ENCODE measurements at regions not wholly inside any gene's neighbourhood (a gene's known extent, or its start where the extent isn't known, plus 50 kb on each side); places are given as distances from the start of the nearest gene placed in this dataset.

- DNase-seq (ENCODE audit: low spot score): peak; percentile 30
- TF ChIP-seq CTCF (conservative IDR thresholded peaks at IDR 0.05; ENCODE audit: low read depth): no peak
- H3K27ac ChIP-seq: no peak overlapping the region
- CTCF ChIA-PET: no interaction called here
- POLR2A ChIA-PET (ENCODE audit: low non-redundant PET): no interaction called here
Measured at GRCh38 chr6:134447883-134448387, 130.0 kb upstream of the SGK1 start.

- no peak for TF ChIP-seq CTCF (conservative IDR thresholded peaks at IDR 0.05; ENCODE audit: low read depth)
- H3K27ac ChIP-seq: no peak overlapping the region
- ChIA-PET CTCF (no interaction called here), POLR2A (ENCODE audit: low non-redundant PET) (no interaction called here)
- DNase-seq (ENCODE audit: low spot score): no peak
Measured at GRCh38 chr6:134447423-134447822, 129.5 kb upstream of the SGK1 start.

GRCh38 chr6:134446896-134447295 is 129.0 kb upstream of the SGK1 start:
- POLR2A ChIA-PET (ENCODE audit: low non-redundant PET): no interaction called here
- CTCF ChIA-PET: interaction anchor here (0.6 kb wide), 1 partner anchor 183 kb away, joined by 3 read pairs; no protein-coding TSS in a partner anchor
- TF ChIP-seq CTCF (conservative IDR thresholded peaks at IDR 0.05; ENCODE audit: low read depth): no peak
- H3K27ac ChIP-seq: no peak overlapping the region
- no peak for DNase-seq (ENCODE audit: low spot score)

GRCh38 chr6:134446218-134446848 is 128.4 kb upstream of the SGK1 start:
- TF ChIP-seq CTCF (conservative IDR thresholded peaks at IDR 0.05; ENCODE audit: low read depth): no peak
- H3K27ac ChIP-seq: no peak overlapping the region
- POLR2A ChIA-PET (ENCODE audit: low non-redundant PET): no interaction called here
- CTCF ChIA-PET: interaction anchor here (0.6 kb wide), 2 partner anchors 39 to 183 kb away, joined by 3 read pairs; no protein-coding TSS in a partner anchor
- DNase-seq (ENCODE audit: low spot score): no peak

GRCh38 chr6:134443009-134443408 is 125.1 kb upstream of the SGK1 start:
- POLR2A ChIA-PET (ENCODE audit: low non-redundant PET): no interaction called here

GRCh38 chr6:134442073-134442472 is 124.2 kb upstream of the SGK1 start:
- no peak for DNase-seq (ENCODE audit: low spot score)
- ChIA-PET POLR2A (ENCODE audit: low non-redundant PET) (no interaction called here), CTCF (no interaction called here)
- H3K27ac ChIP-seq: no peak overlapping the region
- TF ChIP-seq CTCF (conservative IDR thresholded peaks at IDR 0.05; ENCODE audit: low read depth): no peak

More at GRCh38 chr6:134443009-134443408, 125.1 kb upstream of the SGK1 start:
- no peak overlapping the region for H3K27ac ChIP-seq
- no peak for TF ChIP-seq CTCF (conservative IDR thresholded peaks at IDR 0.05; ENCODE audit: low read depth)
- CTCF ChIA-PET: no interaction called here
- no peak for DNase-seq (ENCODE audit: low spot score)
